Liver (tissue), 3 donors: ENCODE measurements at regions not wholly inside any gene's neighbourhood (a gene's known extent, or its start where the extent isn't known, plus 50 kb on each side); places are given as distances from the start of the nearest gene placed in this dataset.

ENCODE experiments used
- ATF3 ChIP-seq: IDR thresholded peaks from 2 replicates; pipeline ENCODE4 v1.6.1; 2016; ENCODE audit warnings: antibody characterized with exemption
- CTCF ChIP-seq: fragments of 150-350 bp; IDR thresholded peaks from 2 replicates; pipeline ENCODE4 v1.5.1; 2017; ENCODE audit warnings: improper control_type of control experiment, low read depth, low read length; ENCODE audit not compliant: missing input control
- MAX ChIP-seq: IDR thresholded peaks from 2 replicates; pipeline ENCODE4 v1.6.1; 2016; ENCODE audit warnings: antibody characterized with exemption
- RAD21 ChIP-seq, 2 donors: IDR thresholded peaks; 2 replicates each; pipeline ENCODE4 v1.6.1; 2016; ENCODE audit warnings: antibody characterized with exemption in 2 of 2, mild to moderate bottlenecking in 2 of 2
- SP1 ChIP-seq: IDR thresholded peaks from 2 replicates; pipeline ENCODE4 v1.6.1; 2018; ENCODE audit warnings: antibody characterized with exemption, mild to moderate bottlenecking
- ZBTB33 ChIP-seq: IDR thresholded peaks from 2 replicates; pipeline ENCODE4 v1.6.1; 2016; ENCODE audit warnings: antibody characterized with exemption
- donor health status: healthy.
- donor health status: healthy.

GRCh38 chr2:221323513-221323912, 248.6 kb downstream of the EPHA4 start:
- no peak for TF ChIP-seq RAD21 (IDR thresholded peaks at IDR 0.05)
- TF ChIP-seq CTCF: no peak
- no peak for TF ChIP-seq ATF3
- no peak for TF ChIP-seq SP1
- no peak for TF ChIP-seq MAX
- TF ChIP-seq ZBTB33: no peak
